EL (cell line): ENCODE measurements at regions not wholly inside any gene's neighbourhood (a gene's known extent, or its start where the extent isn't known, plus 50 kb on each side); places are given as distances from the start of the nearest gene placed in this dataset.
"Not testable (repeated sequence)": the region's sequence is repeated elsewhere in the genome, so short reads cannot be mapped to it uniquely, and the experiment has no call there.

ENCODE experiments used
- DNase-seq: peaks from one replicate; pipeline ENCODE4 v3.0.0-alpha.2; 2016

DNA sequence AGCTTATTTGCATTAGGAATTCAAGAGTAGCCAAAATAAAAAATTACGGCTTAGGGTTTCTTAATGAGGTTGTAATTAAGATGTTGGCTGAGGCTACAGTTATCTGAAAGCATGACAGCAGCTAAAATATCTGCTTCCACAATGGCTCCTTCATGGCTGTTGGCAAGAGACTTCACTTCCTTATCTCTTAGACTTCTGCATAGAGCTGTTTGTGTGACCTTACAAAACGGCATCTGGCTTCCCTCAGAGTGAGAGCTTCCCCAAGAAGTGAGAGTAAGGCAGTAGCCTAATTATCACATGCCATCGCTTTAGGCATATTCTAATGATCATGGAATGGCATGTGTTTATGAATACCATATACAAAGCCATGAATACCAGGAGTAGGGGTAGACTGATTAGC is 57.6 kb downstream of the CCDC59 start:
- DNase-seq, result no peak

DNA sequence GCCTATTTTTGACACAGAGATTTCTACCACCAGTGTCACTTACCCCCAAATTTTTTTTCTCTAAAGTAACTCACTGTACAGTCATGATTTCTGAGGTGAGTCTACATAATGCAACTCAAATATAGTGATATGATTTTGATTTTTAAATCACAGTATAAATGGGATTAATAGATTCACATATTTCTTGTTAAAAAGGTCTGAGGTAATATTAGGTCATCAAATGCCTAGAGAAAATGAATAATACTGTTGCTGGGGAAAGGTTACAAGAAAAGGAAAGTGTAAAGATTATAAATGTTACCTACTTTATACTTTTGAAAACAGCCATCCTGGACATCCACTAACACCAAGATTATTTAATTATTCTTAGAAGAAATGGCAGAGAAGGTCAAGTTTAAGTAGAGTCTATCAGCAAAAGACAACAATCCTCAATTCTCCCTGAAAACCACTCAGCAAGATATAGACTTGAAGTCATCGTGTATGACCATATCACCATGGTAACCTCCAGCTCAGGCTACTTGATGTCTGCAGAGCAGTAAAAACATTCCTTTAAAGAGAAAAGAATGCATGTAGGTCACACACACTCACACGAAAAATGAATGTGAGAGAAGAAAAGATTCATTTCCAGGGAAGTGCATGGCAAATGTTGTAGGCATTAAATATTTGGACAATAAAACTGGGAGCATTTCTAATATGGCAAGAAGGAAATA is 58.7 kb downstream of the CCDC59 start:
- no peak for DNase-seq

DNA sequence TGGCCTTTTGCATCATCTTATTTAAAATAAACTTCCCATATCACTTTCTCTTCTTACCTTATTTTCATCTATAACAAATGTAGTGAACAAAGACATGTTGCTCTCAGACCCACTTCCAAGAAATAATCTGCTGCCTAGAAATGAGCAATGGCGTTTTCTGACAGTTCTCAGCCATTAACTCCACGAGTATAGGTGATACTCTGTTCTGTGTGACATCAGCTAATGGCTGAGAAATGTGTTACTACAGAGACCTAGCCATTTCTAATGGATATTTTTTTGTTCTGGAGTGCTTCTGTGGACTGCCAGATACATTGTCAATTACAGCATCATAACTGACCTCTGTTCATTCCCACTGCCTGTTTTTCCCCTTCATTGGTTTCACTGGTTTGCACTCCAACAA is 67.8 kb downstream of the CCDC59 start:
- no peak for DNase-seq

DNA sequence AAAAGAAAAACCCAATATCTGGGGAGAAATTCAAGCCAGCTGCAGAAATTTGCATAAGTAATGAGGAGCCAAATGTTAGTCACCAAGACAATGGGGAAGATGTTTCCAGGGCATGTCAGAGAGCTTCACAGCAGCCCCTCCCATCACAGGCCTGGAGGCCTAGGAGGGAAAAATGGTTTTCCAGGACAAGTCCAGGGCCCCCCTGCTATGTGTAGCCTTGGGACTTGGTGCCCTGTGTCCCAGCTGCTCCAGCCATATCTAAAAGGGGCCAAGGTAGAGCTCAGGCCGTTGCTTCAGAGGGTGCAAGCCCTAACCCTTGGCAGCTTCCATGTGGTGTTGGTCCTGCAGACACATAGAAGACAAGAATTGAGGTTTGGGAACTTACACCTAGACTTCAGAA is 76.9 kb downstream of the CCDC59 start:
- not testable (repeated sequence) for DNase-seq

DNA sequence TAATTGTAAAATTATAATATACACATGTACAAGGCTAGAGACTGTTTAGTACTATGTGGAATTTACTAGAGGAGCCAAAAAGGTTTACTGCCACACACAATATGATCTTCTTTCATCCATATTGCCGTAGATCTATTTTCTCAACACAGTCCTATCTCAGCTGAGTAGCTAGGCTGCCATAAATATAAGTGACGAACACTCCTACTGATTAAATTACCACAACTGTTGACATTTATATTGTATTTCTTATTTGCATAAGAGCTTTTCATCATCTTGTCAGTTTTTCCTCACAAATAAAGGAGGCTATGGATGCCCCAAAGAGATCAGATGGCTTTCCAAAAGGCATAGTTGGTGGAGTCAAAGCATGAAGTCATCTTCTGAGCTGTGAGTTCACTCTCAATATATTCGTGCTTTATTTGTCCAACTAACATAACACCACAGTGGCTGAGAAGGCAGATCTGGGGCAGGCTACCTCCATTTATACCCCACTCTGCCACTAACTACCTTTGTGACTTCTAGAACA is 78.6 kb downstream of the CCDC59 start:
- no peak for DNase-seq

DNA sequence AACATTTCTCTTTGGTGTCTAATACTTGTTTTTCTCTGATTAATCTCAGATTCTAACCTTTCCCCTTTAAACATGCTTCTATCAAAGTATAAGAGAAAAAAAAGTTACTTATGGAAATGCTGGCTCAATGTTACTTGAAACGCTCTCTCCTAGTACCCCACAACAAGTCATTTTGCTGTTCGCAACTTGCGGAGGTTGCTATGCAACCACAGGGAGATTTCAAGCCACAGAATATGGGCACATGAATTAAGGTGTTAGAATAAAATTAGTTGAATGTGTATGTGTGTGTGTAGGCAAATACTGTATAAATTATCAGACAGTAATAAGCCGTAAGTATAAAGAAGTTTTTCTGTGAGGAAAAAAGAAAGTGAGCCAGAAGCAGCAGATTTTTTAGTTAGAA is 80.6 kb downstream of the CCDC59 start:
- no peak for DNase-seq

DNA sequence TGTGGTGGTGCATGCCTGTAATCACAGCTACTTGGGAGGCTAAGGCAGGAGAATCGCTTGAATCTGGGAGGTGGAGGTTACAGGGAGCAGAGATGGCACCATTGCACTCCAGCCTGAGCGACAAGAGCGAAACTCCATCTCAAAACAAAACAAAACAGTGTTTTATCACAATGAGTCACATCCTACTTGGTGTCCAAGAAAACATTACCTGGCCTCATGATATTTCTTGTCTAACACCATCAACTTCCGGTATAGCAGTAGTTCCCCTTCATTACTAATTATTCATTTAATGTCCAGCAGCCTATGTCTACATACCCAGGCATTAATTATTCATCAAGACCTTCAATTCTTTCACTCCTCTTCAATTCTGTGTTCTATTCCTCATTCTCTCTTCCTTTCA is 115.5 kb downstream of the CCDC59 start:
- DNase-seq, result no peak

DNA sequence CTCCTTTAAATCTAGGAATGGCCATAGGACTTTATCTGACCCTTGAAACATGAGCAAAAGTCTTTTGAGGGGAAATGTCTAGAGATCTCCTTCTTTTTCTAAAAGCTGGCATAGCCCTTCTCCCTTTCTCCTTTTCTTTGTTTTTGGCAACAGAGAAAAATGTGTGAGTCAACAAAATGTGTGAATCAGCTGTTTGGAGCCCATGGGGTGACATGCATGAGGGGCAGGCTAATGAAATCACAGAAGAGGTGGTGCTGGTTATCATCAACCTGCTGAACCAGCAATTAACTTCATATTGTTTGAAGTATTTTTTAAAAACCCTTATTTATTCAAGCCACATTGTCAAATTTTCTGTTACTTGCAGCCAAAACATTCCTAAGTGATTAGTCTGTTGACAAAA is 132.3 kb downstream of the CCDC59 start:
- no peak for DNase-seq

DNA sequence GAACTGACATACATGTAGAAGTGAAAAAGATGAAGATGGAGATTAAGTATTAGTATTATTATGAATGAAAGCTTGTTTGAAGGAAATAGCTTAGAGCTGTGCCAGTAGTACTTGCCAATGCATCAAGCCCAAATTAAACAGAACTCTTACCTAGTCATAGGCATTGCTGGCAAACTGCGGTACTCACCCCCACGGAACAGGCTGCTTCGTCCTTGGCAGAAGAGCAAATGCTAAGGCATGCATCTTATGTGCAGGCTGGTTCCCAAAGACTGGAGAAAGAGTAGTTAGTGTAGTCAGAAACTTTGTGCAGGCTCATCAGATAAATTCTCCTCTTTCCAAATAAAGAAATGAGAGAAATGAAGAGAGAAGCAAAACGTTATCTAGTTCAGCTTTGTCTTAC is 134.8 kb downstream of the CCDC59 start:
- no peak for DNase-seq

DNA sequence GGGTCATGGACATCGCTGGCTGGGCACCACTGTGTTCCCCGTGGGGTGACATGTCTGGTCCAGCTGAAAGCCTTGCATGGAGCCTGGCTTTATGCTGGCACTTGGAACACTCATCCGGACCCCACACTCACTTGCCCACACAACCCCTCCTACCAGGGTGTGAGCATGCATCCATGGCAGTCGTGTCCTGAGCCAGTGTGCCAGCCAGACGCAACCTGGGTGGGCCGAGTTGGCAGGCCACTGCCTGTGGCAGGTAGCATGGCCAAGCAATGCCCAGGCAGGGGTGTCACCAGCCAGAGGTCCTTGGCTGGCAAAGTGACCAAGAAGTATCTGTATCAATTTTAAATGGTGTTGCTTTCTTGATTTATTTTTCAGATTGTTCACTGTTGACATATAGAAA is 141.7 kb downstream of the CCDC59 start:
- DNase-seq, result no peak

DNA sequence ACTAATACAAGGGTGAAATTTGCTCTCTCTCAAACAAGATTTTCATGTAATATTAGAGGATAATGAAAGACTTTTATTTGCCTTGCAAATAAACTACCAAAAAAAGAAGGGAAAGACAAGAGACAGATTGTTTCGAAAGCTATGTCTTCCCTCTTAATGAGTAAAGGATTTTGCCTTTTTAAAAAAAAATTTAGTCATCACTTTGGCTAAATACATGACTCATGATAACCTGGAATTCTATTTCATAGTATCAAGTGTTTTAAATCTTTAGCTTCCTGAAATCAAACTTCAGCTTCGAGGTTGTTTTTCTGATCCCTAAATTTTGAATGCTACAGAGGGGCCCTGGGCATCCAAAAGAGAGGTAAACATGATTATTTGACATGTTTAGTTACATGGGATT is 144.4 kb downstream of the CCDC59 start:
- no peak for DNase-seq

DNA sequence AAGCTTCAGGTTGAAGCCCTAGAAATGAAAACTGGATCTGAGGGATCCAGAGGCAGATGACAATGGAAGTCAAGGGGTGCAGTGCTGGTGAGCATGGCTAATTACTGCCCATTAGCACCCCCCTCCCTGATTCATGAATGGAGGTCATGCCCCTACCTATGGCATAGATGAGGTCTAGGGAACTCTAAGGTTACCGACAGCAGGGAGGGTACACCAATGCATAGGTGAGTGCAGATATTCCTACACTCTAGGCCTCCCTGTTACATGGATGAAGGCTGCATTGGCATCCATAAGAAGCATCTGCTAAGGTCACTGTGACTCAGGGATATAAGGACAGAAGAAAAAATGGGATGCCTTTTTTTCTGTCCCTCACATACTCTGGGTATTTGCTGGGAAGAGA is 147.3 kb downstream of the CCDC59 start:
- DNase-seq, result no peak

DNA sequence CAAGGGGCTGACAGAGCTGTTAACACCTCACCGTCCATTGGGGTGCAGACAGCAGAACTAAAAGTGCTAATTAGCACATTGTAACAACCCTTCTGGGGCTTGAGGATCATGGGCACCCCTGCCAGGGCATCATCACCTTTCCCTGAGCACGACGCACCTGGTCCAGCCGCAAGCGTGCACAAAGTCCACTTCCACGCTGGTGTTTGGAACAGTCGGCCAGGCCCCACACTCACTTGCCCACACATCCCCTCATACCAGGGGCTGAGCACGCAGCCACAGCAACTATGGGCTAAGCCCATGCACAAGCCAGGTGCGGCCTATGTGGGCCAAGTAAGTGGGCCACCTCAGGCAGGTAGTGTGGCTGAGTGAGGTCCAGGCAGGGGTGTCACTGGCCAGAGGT is 148.7 kb downstream of the CCDC59 start:
- no peak for DNase-seq

DNA sequence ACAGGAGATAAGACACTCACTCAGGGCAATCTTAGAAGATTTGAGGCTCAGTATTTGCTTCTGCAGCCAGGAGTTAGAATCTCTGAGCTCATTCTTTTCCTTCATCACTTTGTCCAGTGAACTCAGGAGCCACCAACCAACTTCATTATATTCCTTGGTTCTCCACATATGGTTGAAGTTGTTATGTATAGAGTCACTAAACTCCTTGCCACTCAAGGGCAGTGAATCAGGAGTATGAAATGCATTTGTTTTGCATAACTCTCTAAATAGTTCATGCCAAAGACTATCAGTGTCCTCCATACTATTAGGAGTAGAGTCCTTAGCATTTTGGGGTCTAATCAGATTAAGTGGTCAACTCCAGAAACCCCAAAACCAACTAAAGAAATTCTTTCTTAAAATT is 150.6 kb downstream of the CCDC59 start:
- DNase-seq, result no peak

DNA sequence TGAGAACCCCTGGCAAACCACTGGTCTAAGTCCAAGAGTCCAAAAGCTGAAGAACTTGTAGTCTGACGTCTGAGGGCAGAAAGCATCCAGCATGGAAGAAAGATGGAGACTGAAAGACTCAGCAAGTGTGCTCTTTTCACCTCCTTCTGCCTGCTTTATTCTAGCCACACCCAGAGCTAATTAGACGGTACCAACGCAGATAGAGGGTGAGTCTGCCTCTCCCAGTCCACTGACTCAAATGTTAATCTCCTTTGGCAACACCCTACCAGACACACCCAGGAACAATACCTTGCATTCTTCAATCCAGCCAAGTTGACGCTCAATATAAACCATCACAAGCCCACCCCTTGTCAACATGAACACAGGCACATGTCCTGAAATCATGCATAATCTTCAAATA is 155.1 kb downstream of the CCDC59 start:
- DNase-seq, result no peak

DNA sequence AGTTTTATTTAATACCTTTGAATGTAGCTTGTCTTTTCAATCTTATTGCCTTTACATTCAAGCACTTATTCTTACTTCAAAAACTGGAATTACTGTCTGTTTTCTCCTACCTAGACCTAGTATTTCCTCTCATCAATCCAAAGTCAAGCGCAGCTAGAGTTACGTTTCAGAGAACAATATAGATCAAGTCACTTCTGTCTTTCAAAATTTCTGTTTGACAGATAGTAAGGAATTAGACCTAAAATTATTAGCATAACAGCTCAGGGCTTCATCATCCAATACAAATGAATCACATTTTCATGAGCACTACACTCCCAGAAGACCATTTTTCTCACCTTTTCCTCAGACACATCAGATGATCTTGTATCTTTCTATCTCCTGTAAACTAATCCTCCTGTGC is 170.6 kb downstream of the CCDC59 start:
- DNase-seq, result no peak

DNA sequence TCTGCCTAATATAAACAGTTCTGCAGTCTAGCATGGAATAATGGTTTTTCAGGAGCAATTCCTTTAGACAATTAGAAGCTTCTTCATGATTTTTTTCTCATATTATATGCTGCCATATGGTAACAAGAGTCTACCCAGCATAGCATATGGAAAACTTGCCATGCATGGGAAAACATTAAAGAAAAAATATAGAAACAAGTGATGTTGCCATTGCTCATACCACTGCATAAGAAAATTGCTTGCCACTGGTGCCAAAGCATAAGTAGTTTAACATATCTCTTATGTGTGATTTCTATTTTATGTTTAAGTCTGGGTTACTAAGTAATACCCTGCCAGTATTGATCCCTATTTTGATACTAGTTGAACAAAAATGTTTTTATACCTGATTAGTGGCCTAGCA is 171.2 kb downstream of the CCDC59 start:
- no peak for DNase-seq

DNA sequence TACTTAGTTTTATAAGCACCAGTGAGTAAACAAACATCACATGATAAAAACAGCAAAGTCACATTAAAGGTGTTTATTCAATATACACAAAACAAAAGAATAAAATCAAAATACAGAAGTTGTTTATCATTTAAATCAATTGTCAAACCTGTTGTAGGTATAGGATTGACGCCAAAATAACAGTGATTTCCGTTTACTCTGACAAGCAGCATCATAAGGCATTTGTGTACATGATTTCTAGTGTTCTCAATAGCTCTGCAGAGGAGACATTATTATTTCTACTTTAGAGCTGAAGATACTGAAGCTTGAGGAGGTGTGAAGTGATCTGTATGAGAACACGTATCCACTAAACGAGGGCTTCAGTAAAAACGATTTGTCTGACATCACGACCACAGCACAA is 171.9 kb downstream of the CCDC59 start:
- DNase-seq, result no peak

DNA sequence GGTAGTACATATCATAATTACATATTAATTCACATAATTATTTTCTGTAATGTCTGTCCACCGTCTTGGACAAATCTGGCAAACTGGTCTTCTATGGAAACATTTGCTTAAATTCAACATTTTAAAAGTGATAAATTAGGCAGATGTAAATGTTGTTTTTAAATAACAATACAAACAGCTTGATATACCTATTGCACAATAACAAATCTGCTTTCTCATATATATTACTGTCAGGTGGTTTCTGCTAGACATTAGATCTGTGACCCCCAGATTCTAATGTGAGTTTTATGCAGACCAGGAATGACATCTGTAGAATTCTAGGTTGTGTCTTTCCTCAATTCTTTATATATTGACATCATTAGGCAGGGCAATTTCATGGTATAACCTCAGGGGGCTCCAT is 173.3 kb downstream of the CCDC59 start:
- DNase-seq, result no peak

DNA sequence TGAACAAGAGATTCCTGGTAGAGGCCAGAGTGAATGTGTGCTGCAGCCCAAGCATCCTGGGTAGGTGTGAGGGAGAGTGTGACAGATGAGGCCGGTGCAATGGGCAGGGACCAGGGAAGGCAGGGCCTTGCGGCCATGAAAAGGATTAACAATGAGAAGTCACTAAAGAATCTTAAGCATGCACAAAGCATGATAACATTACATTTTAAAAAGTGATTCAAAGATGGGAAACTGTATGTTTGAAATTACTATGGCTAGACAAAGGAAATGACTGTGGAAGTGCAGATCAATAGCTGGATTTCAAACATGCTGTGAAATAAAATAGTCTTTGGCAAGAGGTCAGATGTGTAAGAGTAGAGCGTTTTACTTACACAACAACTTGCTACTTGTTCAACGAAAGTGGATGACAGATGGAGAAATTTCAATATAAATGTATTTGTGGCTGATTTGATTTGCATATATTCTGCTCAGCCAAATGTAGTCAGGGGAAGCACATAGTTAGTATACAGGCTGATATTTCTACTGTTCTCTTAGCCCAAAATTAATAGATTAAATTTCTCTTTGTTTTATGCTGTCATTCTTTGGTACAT is 175.5 kb downstream of the CCDC59 start:
- DNase-seq, result peak; percentile 17

DNA sequence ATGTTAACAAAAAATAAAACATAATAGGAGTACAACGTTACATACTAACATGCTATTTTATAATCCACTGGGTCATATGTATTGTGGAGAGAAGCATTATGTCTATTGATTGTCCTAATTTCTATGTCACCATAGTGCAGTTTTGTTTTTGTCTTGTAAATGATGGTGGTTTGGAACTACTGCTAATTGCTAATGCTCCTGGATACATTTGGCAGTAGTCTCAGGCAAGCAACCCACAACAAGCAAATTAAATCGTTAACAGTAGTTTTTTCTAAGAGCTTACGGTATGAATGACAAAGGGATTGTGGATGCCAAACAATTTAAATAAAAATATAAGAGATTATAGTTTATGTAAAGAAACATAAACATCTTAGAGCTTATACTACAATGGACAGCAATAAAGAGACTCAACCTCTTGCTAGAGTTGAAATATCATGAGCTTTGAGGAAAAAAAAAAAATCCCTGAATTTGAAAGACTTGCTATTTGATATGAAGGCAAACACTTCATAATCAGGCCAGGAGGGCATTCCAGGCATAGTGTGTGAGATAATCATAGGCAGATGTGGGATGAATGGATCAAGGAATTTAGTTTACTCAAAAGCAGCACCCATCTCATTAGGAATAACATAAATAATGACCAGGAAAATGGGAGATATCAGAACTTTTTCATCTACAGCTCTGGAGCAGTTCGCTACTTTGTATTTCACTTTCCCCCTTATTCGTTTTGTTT is 181.3 kb downstream of the CCDC59 start:
- DNase-seq, result peak; percentile 26

DNA sequence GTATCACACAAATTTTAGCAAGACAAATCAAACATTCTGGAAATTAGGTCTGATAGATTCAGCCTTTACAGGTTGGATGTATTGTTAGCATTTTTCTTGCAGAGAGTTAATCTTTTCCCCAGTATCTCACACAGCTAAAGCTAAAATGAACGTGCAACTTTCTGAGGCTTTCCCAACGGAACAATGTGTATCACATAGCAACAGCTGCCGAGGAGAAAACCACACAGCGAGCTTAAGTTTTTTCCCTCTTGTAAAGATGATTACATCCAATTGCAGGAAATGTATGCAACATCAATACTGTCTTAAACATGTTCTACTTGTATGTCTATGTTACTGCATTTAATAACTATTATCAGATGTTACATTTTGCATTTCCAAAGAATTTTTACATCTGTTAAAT is 182.2 kb downstream of the CCDC59 start:
- no peak for DNase-seq

DNA sequence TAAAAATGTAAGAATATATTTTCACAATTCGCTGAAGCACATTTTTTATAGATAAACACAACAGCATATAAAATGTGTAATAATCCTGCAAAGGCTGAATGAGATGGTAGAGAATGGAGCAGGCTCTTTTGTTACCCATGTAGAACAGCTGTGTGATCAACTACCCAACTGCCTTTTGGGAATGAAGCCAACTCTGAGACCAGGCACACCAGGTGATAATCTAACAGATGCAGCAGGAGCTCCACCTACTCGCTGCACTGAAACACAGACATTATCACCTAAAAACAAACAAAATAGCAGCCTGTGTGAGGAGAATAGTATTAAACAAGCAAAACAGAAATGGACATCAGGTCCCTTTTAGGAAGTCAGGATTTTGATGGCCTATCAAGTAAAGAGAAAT is 183.3 kb downstream of the CCDC59 start:
- no peak for DNase-seq

DNA sequence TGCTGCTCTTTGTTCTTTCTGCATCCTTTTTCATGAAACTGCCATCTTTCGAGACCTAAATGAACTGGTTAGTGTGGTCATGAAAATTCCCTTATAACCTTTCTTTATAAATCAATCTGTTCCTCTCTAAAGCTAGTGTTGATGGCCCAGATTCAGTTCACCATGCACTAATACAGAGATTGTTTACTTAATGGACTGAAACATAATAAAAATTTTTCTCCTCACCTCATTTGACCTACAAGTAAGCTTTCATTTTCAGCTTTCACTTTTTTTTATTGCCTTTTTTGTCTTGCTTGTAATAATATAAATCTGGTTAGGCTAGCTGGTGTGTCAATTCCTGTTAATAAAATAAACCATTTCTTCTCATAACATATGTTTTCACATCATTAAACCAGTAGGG is 183.8 kb downstream of the CCDC59 start:
- no peak for DNase-seq
